HG03354 (cell line): ENCODE measurements at regions not wholly inside any gene's neighbourhood (a gene's known extent, or its start where the extent isn't known, plus 50 kb on each side); places are given as distances from the start of the nearest gene placed in this dataset.

ENCODE experiments used
- ATAC-seq: cut with Tn5 transposase; IDR thresholded peaks from one replicate; pipeline ENCODE4 v1.9.1; 2021; ENCODE audit warnings: mild to moderate bottlenecking; ENCODE audit not compliant: unreplicated experiment, poor library complexity, severe bottlenecking

GRCh38 chr6:164871783-164872182 is 437.6 kb downstream of the C6orf118 start:
- ATAC-seq: no peak

- ATAC-seq: no peak
Observed at GRCh38 chr6:164870164-164870563, 439.2 kb downstream of the C6orf118 start.

GRCh38 chr6:164861967-164862366 is 447.4 kb downstream of the C6orf118 start:
- ATAC-seq: no peak

- no peak for ATAC-seq
Observed at GRCh38 chr6:164859816-164860215, 449.6 kb downstream of the C6orf118 start.

- no peak for ATAC-seq
Observed at GRCh38 chr6:164856138-164856537, 453.3 kb downstream of the C6orf118 start.

- no peak for ATAC-seq
Observed at GRCh38 chr6:164855281-164855680, 454.1 kb downstream of the C6orf118 start.

- no peak for ATAC-seq
Observed at GRCh38 chr6:164854526-164854925, 454.9 kb downstream of the C6orf118 start.

GRCh38 chr6:164845773-164846172 is 463.6 kb downstream of the C6orf118 start:
- ATAC-seq: no peak

GRCh38 chr6:164842085-164842484 is 467.3 kb downstream of the C6orf118 start:
- ATAC-seq: no peak

GRCh38 chr6:164838068-164838615 is 471.3 kb downstream of the C6orf118 start:
- ATAC-seq: no peak

GRCh38 chr6:164836486-164836885 is 472.9 kb downstream of the C6orf118 start:
- ATAC-seq: no peak

- ATAC-seq: no peak
Observed at GRCh38 chr6:164832410-164832809, 477.0 kb downstream of the C6orf118 start.

GRCh38 chr6:164827537-164827936 is 481.9 kb downstream of the C6orf118 start:
- no peak for ATAC-seq

GRCh38 chr6:164826831-164827468 is 482.5 kb downstream of the C6orf118 start:
- no peak for ATAC-seq

GRCh38 chr6:164825386-164825785 is 484.0 kb downstream of the C6orf118 start:
- ATAC-seq: no peak

- no peak for ATAC-seq
Observed at GRCh38 chr6:164817662-164818061, 491.7 kb downstream of the C6orf118 start.

GRCh38 chr6:164812706-164813105 is 496.7 kb downstream of the C6orf118 start:
- no peak for ATAC-seq

GRCh38 chr6:164807125-164807524 is 502.3 kb downstream of the C6orf118 start:
- no peak for ATAC-seq

- no peak for ATAC-seq
Observed at GRCh38 chr6:164795056-164795815, 514.2 kb downstream of the C6orf118 start.

- ATAC-seq: no peak
Observed at GRCh38 chr6:164792666-164793065, 516.7 kb downstream of the C6orf118 start.

GRCh38 chr6:164791498-164791897 is 517.9 kb downstream of the C6orf118 start:
- no peak for ATAC-seq
